ENCODE measurements at regions not wholly inside any gene's neighbourhood (a gene's known extent, or its start where the extent isn't known, plus 50 kb on each side); places are given as distances from the start of the nearest gene placed in this dataset.

- no peaks in the 10 kb centered on the region for H3K27me3 ChIP-seq
- no peak overlapping the region for H3K4me3 ChIP-seq
- H3K27ac ChIP-seq = no peak overlapping the region
- H3K36me3 ChIP-seq = no peaks in the 10 kb centered on the region
- intact Hi-C loops (cut with DNase I; ENCODE audit: low total_unique reads) = no loop called here
- H3K9me3 ChIP-seq = no peaks in the 10 kb centered on the region
- H3K4me1 ChIP-seq = no peaks in the 10 kb centered on the region
- no peak for DNase-seq
- TF ChIP-seq CTCF (IDR thresholded peaks at IDR 0.05) = no peak
Measured at GRCh38 chr4:24262084-24262483, 322.3 kb downstream of the DHX15 start.

DNA sequence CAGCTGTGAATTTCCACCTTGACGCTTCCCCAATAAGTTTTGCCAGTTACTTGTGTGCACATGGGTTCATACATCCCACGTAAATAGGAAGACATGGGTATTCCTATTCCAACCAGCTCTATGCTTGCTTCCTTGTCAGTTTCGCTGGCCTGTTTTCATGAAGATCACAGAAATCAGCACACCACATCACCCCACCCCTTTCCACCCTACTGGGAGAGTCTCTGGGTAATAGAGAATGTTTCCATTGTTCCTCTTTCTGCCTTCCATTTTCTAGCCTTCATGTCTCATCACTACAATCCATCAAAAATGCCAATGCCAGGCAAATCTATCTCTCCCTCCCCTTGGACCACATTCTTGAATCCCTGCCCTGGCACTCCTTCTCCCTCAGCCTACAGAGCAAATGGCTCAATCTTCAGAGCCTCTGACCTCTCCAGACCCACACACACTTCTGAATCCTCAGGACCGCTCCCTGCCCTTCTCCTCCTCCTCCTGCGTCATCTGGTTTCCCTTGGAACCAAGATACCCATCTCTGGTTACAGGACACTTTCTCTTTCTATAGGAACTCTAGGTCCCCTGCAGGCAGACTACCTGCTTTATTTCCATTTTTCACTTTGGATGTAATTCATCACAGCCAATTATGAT, 323.3 kb downstream of the DHX15 start:
- Histone ChIP-seq H3K27me3 (no peaks in the 10 kb centered on the region), H3K27ac (no peak overlapping the region), H3K4me3 (no peak overlapping the region), H3K9me3 (no peaks in the 10 kb centered on the region), H3K4me1 (no peaks in the 10 kb centered on the region), H3K36me3 (no peaks in the 10 kb centered on the region)
- no peak for TF ChIP-seq CTCF (IDR thresholded peaks at IDR 0.05)
- DNase-seq = no peak
- intact Hi-C loops (cut with DNase I; ENCODE audit: low total_unique reads) = no loop called here

- no peaks in the 10 kb centered on the region for H3K36me3 ChIP-seq
- H3K4me1 ChIP-seq = no peaks in the 10 kb centered on the region
- intact Hi-C loops (cut with DNase I; ENCODE audit: low total_unique reads) = no loop called here
- no peak overlapping the region for H3K4me3 ChIP-seq
- TF ChIP-seq CTCF (IDR thresholded peaks at IDR 0.05) = no peak
- H3K27ac ChIP-seq = no peak overlapping the region
- H3K9me3 ChIP-seq = no peaks in the 10 kb centered on the region
- no peaks in the 10 kb centered on the region for H3K27me3 ChIP-seq
- no peak for DNase-seq
Measured at GRCh38 chr4:24260133-24260715, 324.1 kb downstream of the DHX15 start.

DNA sequence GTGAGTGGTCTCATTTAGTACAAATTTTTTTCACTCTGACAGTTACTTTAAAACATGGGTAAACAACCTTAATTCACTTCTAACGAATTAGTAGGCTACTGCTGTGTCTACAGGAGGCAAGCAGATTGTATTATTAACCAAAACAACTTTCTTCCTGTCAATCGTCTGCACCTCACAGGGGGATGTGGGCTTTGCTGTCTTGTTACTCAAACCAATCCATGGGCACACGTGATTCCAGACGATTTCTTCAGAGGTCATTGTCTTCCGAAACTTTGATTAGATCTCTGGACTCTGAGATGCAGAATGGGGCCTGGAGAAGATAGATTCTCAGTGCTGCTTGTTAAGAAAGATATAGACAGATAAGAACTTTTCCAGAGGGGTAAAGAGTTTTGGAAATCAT, 327.8 kb downstream of the DHX15 start:
- no peaks in the 10 kb centered on the region for H3K36me3 ChIP-seq
- no peaks in the 10 kb centered on the region for H3K27me3 ChIP-seq
- no peak for TF ChIP-seq CTCF (IDR thresholded peaks at IDR 0.05)
- intact Hi-C loops (cut with DNase I; ENCODE audit: low total_unique reads) = no loop called here
- H3K4me1 ChIP-seq = no peaks in the 10 kb centered on the region
- no peak overlapping the region for H3K27ac ChIP-seq
- no peak overlapping the region for H3K4me3 ChIP-seq
- DNase-seq = no peak
- no peaks in the 10 kb centered on the region for H3K9me3 ChIP-seq

- H3K27me3 ChIP-seq = no peaks in the 10 kb centered on the region
- no peak for TF ChIP-seq CTCF (IDR thresholded peaks at IDR 0.05)
- H3K36me3 ChIP-seq = no peaks in the 10 kb centered on the region
- no peak for DNase-seq
- no peaks in the 10 kb centered on the region for H3K9me3 ChIP-seq
- H3K4me3 ChIP-seq = no peak overlapping the region
- no peak overlapping the region for H3K27ac ChIP-seq
- intact Hi-C loops (cut with DNase I; ENCODE audit: low total_unique reads) = no loop called here
- H3K4me1 ChIP-seq = no peaks in the 10 kb centered on the region
Measured at GRCh38 chr4:24256066-24256465, 328.3 kb downstream of the DHX15 start.

Measured in tibial artery (tissue), 4 donors.